GM18868 (cell line): ENCODE measurements at regions not wholly inside any gene's neighbourhood (a gene's known extent, or its start where the extent isn't known, plus 50 kb on each side); places are given as distances from the start of the nearest gene placed in this dataset.

Source experiments
- ATAC-seq: cut with Tn5 transposase; IDR thresholded peaks from one replicate; pipeline ENCODE4 v1.9.1; 2021; ENCODE audit warnings: mild to moderate bottlenecking, moderate library complexity; ENCODE audit not compliant: unreplicated experiment

DNA sequence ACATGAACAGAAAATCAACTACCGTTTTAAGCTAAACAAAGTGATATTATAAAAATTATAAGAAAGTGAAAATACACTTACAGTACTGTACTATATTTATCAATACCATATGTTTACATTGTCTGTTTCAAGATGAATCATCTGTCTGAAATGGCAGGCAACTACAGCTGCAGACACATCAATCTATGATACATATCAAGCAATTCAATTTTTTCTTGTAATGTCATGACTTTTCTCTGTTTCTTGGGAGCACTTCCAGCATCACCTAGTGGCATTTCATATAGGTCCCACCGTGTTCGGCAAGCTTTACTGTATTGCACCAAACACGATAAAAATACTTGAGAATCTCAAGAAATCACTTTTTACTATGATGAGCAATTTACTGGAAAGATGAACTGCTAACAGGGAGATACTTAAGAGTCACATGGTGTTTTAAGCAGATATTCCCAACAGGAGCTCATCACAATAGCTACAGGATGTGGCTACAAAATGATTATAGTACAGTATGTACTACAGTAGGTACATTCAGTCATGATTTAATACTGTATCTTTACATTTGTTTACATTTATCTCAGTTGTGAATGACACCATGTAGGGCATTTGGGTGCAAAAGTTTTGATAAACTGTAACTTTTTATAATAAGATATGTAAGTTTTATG lies 207.4 kb downstream of the ADAM29 start:
- no peak for ATAC-seq

DNA sequence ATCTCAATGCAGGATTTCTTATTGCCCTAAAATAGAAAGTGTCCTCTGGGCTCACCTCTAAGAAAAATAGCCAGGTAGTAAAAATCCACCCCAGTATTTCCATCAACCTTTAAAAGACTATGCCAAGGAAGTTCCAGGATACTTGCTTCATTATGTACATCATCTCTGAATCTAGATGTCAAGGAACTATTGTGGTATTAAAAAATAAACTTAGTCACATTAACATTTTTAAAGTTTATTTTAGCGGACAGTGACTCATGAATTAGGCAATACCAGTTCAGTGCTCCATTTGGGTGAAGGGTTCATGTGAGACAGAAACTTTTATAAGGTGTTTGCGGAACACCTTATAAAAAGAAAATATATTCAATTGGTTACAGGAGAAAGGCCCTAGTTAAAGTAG lies 209.2 kb downstream of the ADAM29 start:
- no peak for ATAC-seq

DNA sequence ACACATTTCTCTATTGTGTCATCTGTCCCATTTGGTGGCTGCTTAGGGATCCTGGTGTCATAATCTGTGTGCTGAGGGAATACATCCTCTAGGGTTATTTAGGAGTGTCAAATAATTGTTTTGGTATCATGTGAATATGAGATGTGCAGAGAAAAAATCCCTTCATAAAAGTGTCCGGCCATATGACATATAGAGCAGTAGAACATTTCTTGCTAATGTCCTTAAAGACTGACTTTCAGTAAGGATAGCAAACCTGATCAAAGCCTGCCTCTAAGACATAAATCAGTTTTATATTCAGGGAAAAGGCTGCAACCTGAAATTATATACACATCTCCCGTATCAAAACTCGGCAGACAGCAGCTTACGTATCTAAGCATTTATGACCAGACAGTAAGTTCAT lies 211.6 kb downstream of the ADAM29 start:
- no peak for ATAC-seq

DNA sequence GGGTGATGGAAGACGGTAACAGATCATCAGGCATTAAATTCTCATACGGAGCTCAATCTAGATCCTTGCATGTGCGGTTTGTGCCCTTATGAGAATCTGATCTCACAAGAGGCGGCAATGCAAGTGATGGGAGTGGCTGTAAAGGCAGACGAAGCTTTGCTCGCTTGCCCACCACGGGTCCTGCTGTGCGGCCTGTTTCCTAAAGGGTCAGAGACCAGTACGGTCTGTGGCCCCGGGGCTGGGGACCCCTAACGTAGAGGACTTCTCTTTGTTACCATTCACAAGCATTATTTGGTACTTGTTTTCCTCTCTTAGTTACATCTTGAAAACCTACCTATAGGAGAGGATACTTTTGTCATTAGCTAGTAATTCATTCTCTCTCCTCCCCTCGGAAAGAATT lies 221.0 kb downstream of the ADAM29 start:
- ATAC-seq: no peak

DNA sequence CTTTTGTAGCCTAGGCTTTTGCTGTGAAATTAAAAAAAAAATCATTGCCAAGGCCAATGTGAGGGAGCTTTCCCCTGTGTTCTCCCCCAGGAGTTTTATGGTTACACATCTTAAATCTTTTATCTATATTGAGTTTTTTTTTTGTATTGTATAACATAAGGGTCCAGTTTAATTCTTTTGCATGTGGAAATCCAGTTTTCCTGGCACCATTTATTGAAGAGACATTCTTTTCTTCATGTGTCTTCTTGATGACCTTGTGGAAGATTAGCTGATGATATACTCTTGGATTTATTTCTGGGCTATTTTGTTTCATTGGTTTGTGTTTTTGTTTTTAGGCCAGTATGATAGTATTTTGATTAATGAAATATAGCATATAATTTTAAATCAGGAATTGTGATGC lies 225.0 kb downstream of the ADAM29 start:
- ATAC-seq: no peak

DNA sequence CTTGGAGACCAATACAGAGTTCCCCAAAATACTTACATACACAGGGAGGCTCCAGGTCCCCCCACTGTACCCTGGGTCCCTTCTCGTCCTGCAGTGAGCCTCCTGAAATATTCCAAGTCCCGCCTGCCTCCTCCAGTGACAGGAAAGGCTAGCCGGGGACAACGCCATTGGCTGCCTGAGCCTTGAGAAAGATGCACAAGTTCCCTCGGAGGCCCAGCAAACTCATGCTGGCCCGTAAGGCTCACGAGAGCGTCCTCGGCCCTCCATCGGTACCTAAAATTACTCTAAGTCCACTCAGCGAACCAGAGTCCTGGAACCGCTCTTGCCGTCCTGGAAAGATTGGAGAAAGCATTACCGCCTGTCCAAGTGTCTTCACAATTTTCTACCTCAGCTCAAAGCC lies 228.6 kb downstream of the ADAM29 start:
- no peak for ATAC-seq

DNA sequence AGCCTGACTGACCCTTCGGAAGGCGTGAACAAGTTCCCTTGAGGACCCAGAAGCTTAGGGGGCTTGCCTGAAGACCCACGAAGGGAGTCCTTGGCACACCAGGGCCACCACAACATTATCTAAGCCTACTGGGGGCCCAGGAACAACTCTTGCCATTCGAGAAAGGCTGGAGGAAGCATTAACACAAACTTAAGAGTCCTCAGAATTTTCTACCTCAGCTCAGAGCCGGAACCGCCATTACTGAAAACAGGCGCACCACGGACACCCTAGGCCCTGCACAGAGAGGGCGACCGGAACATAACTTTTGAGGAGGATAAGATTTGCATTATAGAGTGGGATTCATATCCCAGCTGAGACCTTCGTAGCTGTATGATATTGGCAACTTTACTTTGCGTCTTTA lies 229.1 kb downstream of the ADAM29 start:
- ATAC-seq: no peak

DNA sequence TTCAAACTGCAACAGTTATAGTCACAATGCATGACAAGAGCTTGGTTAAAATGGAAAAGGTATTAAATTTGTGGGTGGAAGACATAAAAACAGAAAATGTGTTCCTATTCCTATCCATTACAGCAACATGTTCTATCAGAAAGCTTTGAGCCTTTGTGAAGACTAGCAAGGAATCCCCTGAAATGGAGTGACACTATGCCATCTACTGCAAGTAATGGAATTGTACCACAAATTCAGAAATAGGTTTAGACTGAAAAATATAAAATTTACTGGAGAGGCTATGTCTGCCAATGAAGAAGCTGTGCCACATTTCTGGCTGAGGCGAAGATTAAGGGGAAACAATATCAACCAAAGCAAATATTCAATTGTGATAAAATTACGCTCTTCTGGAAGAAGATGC lies 247.9 kb downstream of the ADAM29 start:
- no peak for ATAC-seq

DNA sequence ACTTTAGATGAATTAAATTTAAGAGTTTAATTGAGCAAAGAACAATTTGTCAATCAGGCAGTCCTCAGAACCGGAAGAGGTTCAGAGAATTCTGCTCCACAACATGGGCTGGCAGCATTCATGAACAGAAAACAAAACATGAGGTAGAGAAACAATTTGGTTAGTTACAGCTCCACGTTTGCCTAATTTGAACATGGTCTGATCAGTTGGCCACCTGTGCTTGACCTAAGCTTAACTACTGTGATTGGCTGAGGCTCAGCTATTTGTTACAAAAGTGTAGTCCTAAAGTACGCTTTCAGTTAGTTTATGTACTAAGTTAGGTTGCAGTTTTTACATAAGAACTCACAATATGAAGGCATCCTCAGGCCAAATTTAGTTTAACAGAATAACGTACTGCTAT lies 258.6 kb downstream of the ADAM29 start:
- ATAC-seq: no peak

DNA sequence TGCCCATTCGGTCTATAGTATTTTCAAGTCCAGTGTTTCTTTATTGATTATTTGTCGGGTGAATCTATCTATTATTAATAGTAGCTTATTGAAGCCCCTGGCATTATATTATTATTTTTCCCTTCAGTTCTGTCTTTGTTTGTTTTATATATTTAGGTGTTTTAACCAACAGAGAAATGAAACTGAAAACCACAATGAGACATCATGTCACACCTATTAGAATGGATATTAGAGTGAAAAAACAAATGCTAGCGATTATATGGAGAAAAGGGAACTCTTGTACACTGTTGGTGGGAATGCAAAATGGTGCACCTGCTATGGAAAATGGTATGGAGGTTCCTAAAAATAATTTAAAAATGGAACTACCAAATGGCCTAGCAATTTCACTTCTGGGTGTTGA lies 272.5 kb downstream of the ADAM29 start:
- ATAC-seq: no peak

DNA sequence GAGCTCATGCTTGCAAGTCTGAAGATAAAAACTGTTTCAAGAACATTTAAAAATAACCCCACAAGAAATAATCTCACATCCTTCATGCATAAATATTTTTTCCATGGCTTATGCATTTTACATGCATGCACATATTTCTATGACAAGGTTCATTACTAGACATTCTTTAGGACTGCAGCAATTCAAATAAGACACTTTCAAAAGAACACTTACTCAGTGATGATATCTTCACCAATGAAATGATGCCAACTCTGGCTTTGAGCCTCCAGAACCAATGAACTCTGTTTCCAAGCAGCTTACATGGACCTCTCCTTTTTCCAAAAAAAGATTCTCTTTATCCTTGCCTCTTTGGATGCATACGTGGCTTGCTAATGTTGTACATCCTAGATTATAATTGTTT lies 279.9 kb downstream of the ADAM29 start:
- ATAC-seq: no peak

DNA sequence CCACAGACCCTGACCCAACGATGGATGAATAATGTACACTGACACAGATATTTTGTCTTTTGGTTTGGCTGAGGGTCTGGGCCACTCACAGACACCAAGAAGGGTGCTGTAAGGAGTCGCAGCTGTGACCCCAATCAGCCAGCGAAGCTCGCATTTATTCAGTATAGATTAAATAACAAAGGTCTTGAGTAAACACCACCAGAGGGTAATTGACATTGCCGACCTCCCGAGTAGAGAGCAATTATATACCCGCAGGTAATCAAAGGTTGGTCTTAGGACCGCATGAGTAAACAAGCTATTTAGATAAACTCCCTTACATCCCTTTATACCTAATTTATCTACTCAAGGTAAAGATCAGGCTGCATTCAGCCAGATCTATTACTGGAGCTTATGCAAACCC lies 297.1 kb downstream of the ADAM29 start:
- ATAC-seq: no peak

DNA sequence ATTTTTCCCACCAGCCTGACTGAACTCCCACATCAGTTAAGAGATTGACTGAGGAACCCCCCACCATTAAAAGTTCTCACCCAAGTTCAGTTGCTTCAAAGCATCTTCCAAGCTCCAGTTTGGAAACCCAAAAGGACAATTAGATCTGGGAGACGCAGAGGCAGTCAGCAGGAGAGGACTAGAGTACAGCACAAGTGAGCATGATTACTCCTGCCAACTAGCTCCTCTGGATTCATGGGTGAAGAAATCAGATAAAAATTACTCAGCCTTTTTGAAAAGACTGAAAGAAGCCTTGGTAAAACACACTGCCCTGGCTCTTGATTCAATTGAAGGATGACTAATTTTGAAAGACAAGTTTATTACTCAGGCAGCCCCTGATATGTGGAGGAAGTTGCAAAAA lies 297.5 kb downstream of the ADAM29 start:
- no peak for ATAC-seq

DNA sequence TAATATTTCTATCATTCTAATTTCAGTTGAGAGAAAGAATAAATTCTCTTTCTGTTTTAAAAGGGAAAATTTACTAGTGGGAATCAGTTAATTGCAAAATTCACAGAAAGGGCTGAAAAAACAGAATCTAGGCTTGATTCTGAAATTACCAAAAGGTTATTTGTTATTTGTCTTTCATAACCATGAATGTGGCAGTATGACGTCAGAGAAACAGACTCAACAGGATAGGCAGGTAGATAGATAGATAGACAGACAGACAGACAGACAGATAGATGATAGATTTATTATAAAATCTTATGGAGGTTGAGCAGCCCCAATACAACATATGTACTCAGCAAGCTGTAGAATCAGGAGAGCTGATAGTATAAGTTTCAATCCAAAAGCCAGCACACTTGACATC lies 311.0 kb downstream of the ADAM29 start:
- no peak for ATAC-seq

DNA sequence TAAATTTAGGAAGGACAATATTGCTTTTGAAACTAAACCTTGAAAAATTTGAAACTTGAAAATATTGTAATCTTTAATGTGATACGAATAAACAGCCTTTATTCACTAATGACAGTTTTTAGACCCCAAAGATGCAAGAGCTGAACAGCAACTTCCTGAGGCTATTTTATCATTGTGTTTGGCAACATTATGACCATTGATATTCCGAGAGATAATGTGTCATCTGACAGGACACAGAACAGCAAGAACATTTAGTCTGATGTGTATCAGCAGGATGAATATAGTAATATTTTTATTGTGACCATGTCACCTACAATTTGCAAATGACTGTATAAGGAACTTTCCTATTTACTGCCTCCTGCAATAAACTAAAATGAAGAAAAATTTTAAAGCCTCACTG lies 316.0 kb downstream of the ADAM29 start:
- no peak for ATAC-seq

DNA sequence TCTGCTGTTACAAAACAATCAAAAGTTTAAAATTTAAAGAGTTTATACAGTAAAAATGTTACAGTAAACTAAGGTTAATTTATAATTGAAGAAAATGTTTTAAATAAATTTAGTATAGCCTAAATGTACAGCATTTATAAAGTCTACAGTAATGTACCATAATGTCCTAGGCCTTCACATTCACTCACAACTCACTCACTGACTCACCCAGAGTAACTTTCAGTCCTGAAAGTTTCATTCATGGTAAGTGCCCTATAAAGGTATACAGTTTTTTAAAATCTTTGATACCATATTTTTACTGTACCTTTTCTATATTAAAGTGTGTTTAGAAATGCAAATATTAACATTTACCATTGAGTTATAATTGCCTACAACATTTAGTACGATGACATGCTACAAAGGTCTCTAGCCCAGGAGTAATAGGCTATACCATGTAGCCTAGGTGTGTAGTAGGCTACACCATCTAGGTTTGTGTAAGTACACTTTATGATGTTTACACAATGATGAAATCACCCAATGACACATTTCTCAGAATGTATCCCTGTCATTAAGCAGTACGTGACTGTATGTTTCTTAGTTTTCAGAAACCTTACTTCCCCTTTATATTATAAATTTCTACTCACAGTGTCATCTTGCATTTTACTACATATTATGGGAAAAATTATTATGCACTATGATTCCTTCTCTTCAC lies 320.8 kb downstream of the ADAM29 start:
- no peak for ATAC-seq

DNA sequence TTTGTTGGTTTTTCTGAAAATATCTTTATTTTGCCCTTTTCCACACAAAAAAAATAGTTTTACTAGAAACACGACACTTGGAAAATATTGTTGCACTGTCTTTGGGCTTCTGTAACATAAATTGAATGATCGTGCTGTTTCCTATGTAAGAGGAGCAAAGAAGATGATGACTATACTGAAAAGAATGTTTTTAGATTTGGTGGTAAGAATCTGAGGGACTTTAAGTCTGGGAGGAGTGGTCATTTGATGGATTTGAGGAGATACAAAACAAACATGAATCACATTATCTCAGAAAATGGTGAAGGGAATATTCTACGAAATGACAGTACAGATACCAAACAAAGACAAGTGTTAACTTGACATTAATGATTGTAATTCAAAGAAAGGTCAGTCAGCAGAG lies 328.8 kb downstream of the ADAM29 start:
- ATAC-seq: no peak

DNA sequence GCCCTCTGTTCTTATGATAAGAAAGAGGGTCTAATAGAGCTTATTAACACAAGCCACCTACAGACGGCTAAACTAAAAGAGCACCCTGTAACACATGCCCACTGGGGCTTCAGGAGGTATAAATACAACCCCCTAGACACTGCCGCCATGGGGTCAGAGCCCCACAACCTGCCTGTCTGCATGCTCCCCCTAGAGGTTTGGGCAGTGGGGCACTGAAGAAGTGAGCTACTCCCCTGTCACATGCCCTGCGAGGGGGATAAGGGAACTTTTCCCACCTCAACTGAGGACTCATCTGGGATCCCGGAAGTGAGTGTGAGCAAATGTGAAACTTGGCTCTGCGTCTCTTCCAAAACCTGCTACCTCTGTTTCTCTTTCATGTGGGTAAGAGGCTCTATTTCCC lies 334.5 kb downstream of the ADAM29 start:
- no peak for ATAC-seq

DNA sequence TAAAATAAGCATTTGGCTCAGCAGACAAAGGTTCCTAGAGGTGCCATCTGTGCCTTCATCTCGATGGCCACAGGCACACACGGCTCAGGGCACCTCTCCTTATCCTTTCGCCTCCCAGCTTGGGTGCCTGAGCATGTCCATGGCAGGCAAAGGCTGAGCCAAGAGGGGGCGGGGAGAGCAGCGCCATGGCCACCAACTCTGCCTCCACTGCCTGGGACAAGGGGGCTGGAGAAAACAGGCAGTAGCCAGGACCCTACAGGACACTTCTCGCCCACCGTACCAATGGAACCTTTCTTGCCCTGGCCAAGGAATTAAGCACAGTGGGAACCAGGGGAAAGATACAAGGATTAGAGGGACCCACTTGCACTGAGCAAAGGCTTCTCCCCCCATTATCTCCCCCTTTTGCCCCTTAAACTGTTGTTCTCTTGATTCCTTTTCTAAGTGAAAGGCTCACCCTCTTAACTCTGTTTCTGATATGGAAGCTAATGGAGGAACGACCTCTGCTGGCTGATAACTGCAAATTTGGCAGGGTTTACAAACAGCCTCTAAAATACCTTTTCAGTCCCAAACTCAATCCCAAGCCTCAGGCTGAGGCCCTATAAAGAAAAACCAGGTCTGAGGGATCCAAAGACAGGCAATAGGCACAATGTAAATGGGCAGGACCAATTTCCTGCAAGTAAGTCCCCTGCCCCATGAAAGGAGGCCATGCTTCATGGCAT lies 335.2 kb downstream of the ADAM29 start:
- no peak for ATAC-seq

DNA sequence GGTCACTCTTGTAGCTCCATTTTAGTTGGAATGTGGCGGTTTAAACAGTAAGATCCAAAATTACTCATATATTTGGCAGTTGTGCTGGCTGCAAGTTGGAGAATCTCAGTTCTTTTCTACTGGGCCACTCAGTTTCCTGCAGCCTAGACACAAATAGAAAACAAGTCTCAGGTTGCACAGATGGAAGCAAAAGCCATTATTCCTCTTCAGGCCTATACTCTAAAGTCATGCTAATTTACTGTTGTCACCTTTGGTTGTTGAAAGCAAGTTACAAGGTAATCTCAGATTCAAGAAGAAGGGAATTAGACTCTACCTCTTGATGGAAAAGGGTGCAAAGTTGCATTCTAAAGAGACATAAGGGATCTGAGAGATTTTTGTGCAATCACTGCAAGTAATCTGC lies 345.4 kb downstream of the ADAM29 start:
- no peak for ATAC-seq

DNA sequence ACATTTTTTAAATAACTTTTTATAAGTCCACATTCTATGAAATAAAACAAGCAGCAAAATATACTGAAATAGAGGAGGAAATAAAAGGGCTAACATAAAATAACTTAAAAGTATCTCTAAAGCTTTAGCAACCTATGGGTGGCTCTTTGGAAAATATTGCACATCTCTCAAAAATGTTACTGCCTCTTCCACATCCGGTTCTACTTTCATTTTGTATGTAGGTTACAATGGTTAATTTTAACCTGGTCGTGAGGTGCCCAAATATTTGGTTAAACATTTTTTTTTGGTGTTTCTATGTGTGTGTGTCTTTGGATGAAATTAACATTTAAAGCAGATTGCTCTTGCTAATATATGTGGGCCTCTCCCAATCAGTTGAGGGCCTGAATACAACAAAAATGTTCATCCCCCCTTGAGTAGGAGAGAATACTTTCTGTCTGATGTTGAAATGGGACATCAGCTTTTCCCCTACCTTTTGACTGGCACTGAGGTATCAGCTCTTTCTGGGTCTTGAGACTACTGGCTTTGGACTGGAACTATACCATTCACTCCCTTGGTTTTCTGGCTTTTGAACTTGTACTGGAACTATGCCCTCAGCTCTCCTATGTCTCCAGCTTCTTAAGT lies 353.0 kb downstream of the ADAM29 start:
- ATAC-seq: peak; percentile 70
